ENCODE measurements at regions not wholly inside any gene's neighbourhood (a gene's known extent, or its start where the extent isn't known, plus 50 kb on each side); places are given as distances from the start of the nearest gene placed in this dataset.

DNA sequence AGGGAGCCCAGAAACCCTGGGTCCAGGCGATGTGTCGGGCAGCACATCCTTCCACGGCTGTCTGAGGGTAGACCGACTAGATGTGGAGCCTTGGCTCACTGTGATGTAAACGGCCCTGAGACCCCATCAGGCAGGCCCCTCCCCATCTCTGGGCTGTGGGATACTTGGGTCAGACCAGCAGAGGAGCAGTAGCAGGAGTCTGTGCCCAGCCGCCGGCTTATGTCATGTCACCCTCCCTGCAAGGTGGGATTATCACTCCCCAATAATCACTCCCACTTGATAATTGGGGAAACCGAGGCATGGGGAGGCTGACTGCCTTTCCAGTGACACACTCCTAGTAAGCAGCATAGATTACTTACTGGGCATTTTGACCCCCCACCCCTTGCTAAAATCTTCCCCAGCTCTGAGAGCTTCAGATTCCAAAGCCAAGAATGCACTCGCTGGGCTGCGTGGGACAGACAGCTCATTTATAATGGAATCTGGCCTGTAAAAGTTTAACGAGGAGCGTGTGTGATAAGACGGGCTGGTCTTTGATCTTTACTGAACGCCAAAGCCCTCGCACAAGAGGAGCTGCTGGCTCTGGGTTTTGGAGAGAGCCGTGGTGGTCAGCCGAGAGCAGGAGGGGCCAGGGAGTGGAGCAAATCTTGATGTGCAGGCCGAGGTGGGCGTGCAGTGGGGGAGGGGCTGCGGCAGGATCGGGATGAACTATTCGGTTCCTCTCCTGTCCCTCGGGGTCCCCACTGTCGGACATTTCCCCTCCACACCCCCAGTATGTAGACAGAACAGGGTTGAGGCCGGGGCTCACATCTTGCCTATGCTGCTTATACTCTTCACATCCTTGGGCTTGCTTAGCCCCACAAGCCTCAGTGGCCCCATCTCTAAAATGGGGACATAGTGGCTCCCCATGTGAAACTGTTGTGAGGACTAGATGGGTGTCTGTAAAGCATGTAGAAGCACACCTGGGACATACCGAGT is 200.0 kb downstream of the GLI2 start:
- Mint-ChIP-seq H3K4me1 (no peaks in the 10 kb centered on the region), H3K9me3 (ENCODE audit: insufficient read depth) (peaks cover 2% of the 10 kb centered on the region), H3K27me3 (peaks cover 3% of the 10 kb centered on the region), H3K4me3 (no peak overlapping the region), H3K27ac (no peak overlapping the region)
- Histone ChIP-seq H3K9ac (ENCODE audit: low read length) (no peak overlapping the region), H3K27ac (ENCODE audit: low read length in 2 of 2) (no peak overlapping the region), H3K36me3 (replicated peaks in 1 of 2; ENCODE audit: control extremely low read depth in 1 of 2, control insufficient read depth in 1 of 2, extremely low read depth in 1 of 2, insufficient read depth in 2 of 2, low read length in 1 of 2) (no peaks in the 10 kb centered on the region), H3K9me3 (ENCODE audit: control extremely low read depth in 1 of 3, control insufficient read depth in 2 of 3, insufficient read depth in 1 of 3, low read length in 2 of 3) (peaks cover 0 to 10% (median 0%) of the 10 kb centered on the region in 3 donors), H3K4me1 (ENCODE audit: control insufficient read depth in 2 of 2, insufficient read depth in 2 of 2, low read length in 2 of 2) (no peaks in the 10 kb centered on the region), H3K4me2 (replicated peaks; ENCODE audit: low read depth, low read length, poor library complexity, severe bottlenecking) (no peak overlapping the region), H3K79me2 (ENCODE audit: control insufficient read depth, insufficient read depth, low read length) (no peaks in the 10 kb centered on the region), H4K20me1 (ENCODE audit: control insufficient read depth, insufficient read depth, low read length, poor library complexity, severe bottlenecking) (no peaks in the 10 kb centered on the region), H3K27me3 (replicated peaks in 1 of 4; ENCODE audit: control extremely low read depth in 1 of 4, control insufficient read depth in 3 of 4, insufficient read depth in 4 of 4, low read length in 3 of 4) (no peaks in the 10 kb centered on the region), H2AFZ (ENCODE audit: insufficient read depth, low read depth, low read length, poor library complexity, severe bottlenecking) (no peak overlapping the region), H3K4me3 (ENCODE audit: control extremely low read depth in 1 of 5, extremely low read depth in 1 of 5, insufficient read depth in 1 of 5, low read depth in 2 of 5, low read length in 4 of 5) (no peak overlapping the region)
- TF ChIP-seq EZH2 (IDR thresholded peaks at IDR 0.05; ENCODE audit: borderline replicate concordance, insufficient read depth, low read depth, low read length, poor library complexity, severe bottlenecking) = no peak
- no peak for TF ChIP-seq CTCF (IDR thresholded peaks at IDR 0.05)
- intact Hi-C loops (cut with micrococcal nuclease) = no loop called here
- no peak for DNase-seq
- ChIA-PET CTCF (no interaction called here), POLR2A (no interaction called here)
- no peak for ATAC-seq (ENCODE audit: low read depth)
- 93% methylated on average over 12 of the region's 26 CpGs for WGBS (ENCODE audit: insufficient coverage)

Data from B cell (primary cell).